ENCODE measurements at regions not wholly inside any gene's neighbourhood (a gene's known extent, or its start where the extent isn't known, plus 50 kb on each side); places are given as distances from the start of the nearest gene placed in this dataset.

DNA sequence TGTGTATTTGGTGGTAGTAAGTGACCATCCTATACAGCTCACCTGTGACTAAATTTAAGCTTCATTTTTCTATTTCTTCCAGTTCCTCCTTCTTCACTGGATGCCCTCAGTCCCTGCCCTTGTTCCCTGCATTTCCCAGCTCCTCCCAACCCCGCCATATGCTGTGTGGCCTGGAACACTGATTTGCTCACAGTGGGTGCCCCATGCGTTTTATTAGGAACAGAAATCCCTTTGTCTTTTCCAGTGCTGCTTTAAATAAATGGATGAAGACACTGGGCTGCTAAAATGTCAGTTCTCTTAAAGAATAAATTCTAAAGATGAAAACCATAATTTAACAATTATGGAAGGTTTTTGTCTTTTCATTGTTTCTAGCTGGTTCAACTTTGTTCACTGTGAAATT lies 477.3 kb downstream of the DCDC2C start:
- TF ChIP-seq, protein P1, sequence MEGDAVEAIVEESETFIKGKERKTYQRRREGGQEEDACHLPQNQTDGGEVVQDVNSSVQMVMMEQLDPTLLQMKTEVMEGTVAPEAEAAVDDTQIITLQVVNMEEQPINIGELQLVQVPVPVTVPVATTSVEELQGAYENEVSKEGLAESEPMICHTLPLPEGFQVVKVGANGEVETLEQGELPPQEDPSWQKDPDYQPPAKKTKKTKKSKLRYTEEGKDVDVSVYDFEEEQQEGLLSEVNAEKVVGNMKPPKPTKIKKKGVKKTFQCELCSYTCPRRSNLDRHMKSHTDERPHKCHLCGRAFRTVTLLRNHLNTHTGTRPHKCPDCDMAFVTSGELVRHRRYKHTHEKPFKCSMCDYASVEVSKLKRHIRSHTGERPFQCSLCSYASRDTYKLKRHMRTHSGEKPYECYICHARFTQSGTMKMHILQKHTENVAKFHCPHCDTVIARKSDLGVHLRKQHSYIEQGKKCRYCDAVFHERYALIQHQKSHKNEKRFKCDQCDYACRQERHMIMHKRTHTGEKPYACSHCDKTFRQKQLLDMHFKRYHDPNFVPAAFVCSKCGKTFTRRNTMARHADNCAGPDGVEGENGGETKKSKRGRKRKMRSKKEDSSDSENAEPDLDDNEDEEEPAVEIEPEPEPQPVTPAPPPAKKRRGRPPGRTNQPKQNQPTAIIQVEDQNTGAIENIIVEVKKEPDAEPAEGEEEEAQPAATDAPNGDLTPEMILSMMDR (conservative IDR thresholded peaks at IDR 0.05) = no peak
- no peak for TF ChIP-seq ZFX (IDR thresholded peaks at IDR 0.05)

Data from C4-2B (cell line).